AG09309 (cell line): ENCODE measurements at regions not wholly inside any gene's neighbourhood (a gene's known extent, or its start where the extent isn't known, plus 50 kb on each side); places are given as distances from the start of the nearest gene placed in this dataset.

Source experiments
- DNase-seq: peaks from one replicate; pipeline ENCODE4 v3.0.0-alpha.2; 2010; ENCODE audit warnings: low read depth
- H3K4me3 ChIP-seq: 2 replicates; pipeline ENCODE4 v1.5.1; 2011; ENCODE audit warnings: mild to moderate bottlenecking, low read depth, low read length, moderate library complexity; ENCODE audit not compliant: control insufficient read depth
- TF ChIP-seq, protein P1 (sequence below): IDR thresholded peaks from 2 replicates; pipeline ENCODE4 v1.5.1; 2011; ENCODE audit warnings: mild to moderate bottlenecking, low read depth, low read length, inconsistent platforms; ENCODE audit not compliant: insufficient read depth, control insufficient read depth; ENCODE audit errors: missing control alignments

- TF ChIP-seq, protein P1, sequence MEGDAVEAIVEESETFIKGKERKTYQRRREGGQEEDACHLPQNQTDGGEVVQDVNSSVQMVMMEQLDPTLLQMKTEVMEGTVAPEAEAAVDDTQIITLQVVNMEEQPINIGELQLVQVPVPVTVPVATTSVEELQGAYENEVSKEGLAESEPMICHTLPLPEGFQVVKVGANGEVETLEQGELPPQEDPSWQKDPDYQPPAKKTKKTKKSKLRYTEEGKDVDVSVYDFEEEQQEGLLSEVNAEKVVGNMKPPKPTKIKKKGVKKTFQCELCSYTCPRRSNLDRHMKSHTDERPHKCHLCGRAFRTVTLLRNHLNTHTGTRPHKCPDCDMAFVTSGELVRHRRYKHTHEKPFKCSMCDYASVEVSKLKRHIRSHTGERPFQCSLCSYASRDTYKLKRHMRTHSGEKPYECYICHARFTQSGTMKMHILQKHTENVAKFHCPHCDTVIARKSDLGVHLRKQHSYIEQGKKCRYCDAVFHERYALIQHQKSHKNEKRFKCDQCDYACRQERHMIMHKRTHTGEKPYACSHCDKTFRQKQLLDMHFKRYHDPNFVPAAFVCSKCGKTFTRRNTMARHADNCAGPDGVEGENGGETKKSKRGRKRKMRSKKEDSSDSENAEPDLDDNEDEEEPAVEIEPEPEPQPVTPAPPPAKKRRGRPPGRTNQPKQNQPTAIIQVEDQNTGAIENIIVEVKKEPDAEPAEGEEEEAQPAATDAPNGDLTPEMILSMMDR = no peak
- H3K4me3 ChIP-seq = no peak overlapping the region
- DNase-seq = no peak
Measured at GRCh38 chr9:134555094-134555650, 86.4 kb upstream of the COL5A1 start.

- no peak overlapping the region for H3K4me3 ChIP-seq
- TF ChIP-seq, protein P1 = no peak
- DNase-seq = no peak
Measured at GRCh38 chr9:134556531-134557068, 85.0 kb upstream of the COL5A1 start.

GRCh38 chr9:134557331-134557730 lies 84.3 kb upstream of the COL5A1 start:
- TF ChIP-seq, protein P1 = no peak
- H3K4me3 ChIP-seq = no peak overlapping the region
- DNase-seq = no peak

GRCh38 chr9:134558124-134558905 lies 83.3 kb upstream of the COL5A1 start:
- no peak for DNase-seq
- TF ChIP-seq, protein P1 = no peak
- no peak overlapping the region for H3K4me3 ChIP-seq

DNA sequence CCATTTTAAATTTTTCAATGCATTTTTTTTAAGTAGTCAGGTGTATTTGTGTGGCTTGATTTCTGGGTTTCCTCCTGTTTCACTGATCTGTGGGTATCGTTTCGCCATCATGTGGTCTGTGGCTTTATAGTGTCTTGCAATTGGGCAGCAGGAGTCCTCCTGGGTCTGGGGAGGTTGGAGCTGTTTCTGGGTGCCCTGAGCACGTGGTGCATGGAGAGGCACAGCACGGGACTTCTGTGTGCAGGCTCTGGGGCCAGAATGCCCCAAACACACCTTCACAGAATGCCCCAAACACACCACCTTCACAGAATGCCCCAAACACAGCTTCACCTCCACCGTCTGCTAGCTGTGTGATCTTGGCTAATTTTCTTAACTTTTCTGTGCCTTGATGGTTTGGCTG lies 82.6 kb upstream of the COL5A1 start:
- TF ChIP-seq, protein P1 = no peak
- no peak overlapping the region for H3K4me3 ChIP-seq
- no peak for DNase-seq

DNA sequence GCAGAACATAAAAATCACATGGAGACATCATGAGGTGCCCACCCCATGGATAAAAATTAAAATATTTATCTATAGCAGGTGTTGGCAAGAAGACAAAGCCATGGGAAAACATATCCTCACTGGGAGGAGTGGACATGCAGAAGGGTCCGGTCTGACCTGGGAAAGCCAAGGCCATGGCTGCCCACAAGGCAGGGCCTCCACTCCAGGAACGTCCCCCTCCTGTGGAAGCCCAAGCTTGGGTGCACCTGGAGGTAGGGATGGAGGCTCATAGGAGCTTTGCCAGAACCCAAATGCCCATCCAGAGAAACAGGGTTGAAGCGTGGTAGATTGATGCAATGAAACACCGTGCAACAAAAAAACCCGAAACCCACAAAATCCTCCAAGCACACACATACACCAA lies 81.4 kb upstream of the COL5A1 start:
- DNase-seq = no peak
- H3K4me3 ChIP-seq = no peak overlapping the region
- TF ChIP-seq, protein P1 = no peak

DNA sequence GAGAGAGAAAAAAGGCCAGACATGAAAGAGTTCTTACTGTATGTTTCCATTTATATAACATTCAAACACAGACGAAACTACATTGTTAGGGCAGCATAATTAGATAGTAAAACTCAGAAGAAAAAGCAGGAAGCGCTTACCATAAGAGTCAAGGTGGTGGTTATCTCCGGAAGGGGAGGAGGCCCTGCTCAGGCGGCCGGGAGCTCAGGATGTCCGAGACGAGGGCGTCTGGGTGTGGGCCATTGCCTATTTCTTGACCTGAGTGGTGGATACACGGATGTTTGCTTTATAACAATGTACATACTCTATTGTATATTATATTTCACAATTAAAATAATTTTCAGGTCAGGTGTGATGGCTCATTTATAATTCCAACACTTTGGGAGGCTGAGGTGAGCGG lies 80.9 kb upstream of the COL5A1 start:
- DNase-seq = no peak
- TF ChIP-seq, protein P1 = no peak
- H3K4me3 ChIP-seq = no peak overlapping the region
